CD14-positive monocyte (primary cell): ENCODE measurements at regions not wholly inside any gene's neighbourhood (a gene's known extent, or its start where the extent isn't known, plus 50 kb on each side); places are given as distances from the start of the nearest gene placed in this dataset.
"Not testable (repeated sequence)": the region's sequence is repeated elsewhere in the genome, so short reads cannot be mapped to it uniquely, and the experiment has no call there.

ENCODE experiments used
- DNase-seq, 3 donors: peaks; one replicate each; pipeline ENCODE4 v3.0.0-alpha.2; 2011 to 2022
- H2AFZ ChIP-seq: 2 replicates; pipeline ENCODE4 v1.6.0; 2012; ENCODE audit warnings: mild to moderate bottlenecking, low read depth, low read length, inconsistent platforms; ENCODE audit not compliant: insufficient read depth, poor library complexity, severe bottlenecking
- H3K27ac ChIP-seq, 2 donors: 1 replicate in 1 of 2; 2 replicates in 1 of 2; pipeline ENCODE4 v1.5.1; 2012 to 2013; ENCODE audit warnings: low read length in 2 of 2, control low read depth in 1 of 2, inconsistent platforms in 1 of 2, low read depth in 1 of 2, mild to moderate bottlenecking in 1 of 2
- H3K27me3 ChIP-seq, 2 donors: one replicate each; pipeline versions ENCODE4 v1.6.0 to v1.6.1; 2011 to 2013; ENCODE audit warnings: low read length in 2 of 2; ENCODE audit not compliant: control insufficient read depth in 2 of 2, insufficient read depth in 2 of 2
- H3K36me3 ChIP-seq, 2 donors: replicated peaks in 1 of 2; 1 replicate in 1 of 2; 2 replicates in 1 of 2; pipeline versions ENCODE4 v1.5.1 to v1.6.1; 2012 to 2013; ENCODE audit warnings: low read length in 2 of 2, control low read depth in 1 of 2, inconsistent platforms in 1 of 2, mild to moderate bottlenecking in 1 of 2; ENCODE audit not compliant: insufficient read depth in 2 of 2, control insufficient read depth in 1 of 2
- H3K4me1 ChIP-seq, 2 donors: 1 replicate in 1 of 2; 2 replicates in 1 of 2; pipeline versions ENCODE4 v1.5.1 to v1.6.1; 2012 to 2013; ENCODE audit warnings: low read length in 2 of 2, control low read depth in 1 of 2, inconsistent platforms in 1 of 2, mild to moderate bottlenecking in 1 of 2, moderate library complexity in 1 of 2; ENCODE audit not compliant: insufficient read depth in 2 of 2, control insufficient read depth in 1 of 2
- H3K4me2 ChIP-seq: replicated peaks from 2 replicates; pipeline ENCODE3; 2012; ENCODE audit warnings: low read length, moderate library complexity, mild to moderate bottlenecking; ENCODE audit not compliant: poor library complexity, severe bottlenecking; ENCODE audit errors: extremely low read depth
- H3K4me3 ChIP-seq, 3 experiments: fragments of 200-600 bp in 1 of 3; sonication (generic) in 1 of 3; replicated peaks in 1 of 3; 1 replicate in 2 of 3; 2 replicates in 1 of 3; pipeline ENCODE4 v1.5.1; 2011 to 2013; ENCODE audit warnings: low read length in 3 of 3, mild to moderate bottlenecking in 3 of 3, control low read depth in 2 of 3, low read depth in 2 of 3, inconsistent platforms in 1 of 3, moderate library complexity in 1 of 3
- H3K79me2 ChIP-seq: 2 replicates; pipeline ENCODE4 v1.6.0; 2012; ENCODE audit warnings: mild to moderate bottlenecking, control low read depth, inconsistent platforms, low read length, moderate library complexity; ENCODE audit not compliant: insufficient read depth
- H3K9ac ChIP-seq: 2 replicates; pipeline ENCODE4 v1.6.0; 2017; ENCODE audit warnings: low read length, mild to moderate bottlenecking; ENCODE audit not compliant: insufficient read depth, poor library complexity, severe bottlenecking
- H3K9me3 ChIP-seq, 2 donors: replicated peaks in 1 of 2; 1 replicate in 1 of 2; 2 replicates in 1 of 2; pipeline versions ENCODE4 v1.5.1 to v1.6.1; 2012 to 2013; ENCODE audit warnings: low read length in 2 of 2, control low read depth in 1 of 2; ENCODE audit not compliant: control insufficient read depth in 1 of 2, insufficient read depth in 1 of 2
- H4K20me1 ChIP-seq: 2 replicates; pipeline ENCODE4 v1.6.0; 2012; ENCODE audit warnings: mild to moderate bottlenecking, low read length, control low read depth, moderate library complexity; ENCODE audit not compliant: insufficient read depth
- H3K27ac Mint-ChIP-seq, 7 donors: one replicate each; pipeline ENCODE4 v1.8.0; 2020; ENCODE audit warnings: mild to moderate bottlenecking in 7 of 7, mixed read lengths in 7 of 7, moderate library complexity in 6 of 7, inconsistent platforms in 2 of 7
- H3K27me3 Mint-ChIP-seq, 3 donors: one replicate each; pipeline ENCODE4 v1.8.0; 2021 to 2022; ENCODE audit warnings: low read depth in 3 of 3, mild to moderate bottlenecking in 3 of 3, mixed read lengths in 3 of 3, moderate library complexity in 3 of 3, inconsistent platforms in 1 of 3
- H3K36me3 Mint-ChIP-seq, 2 donors: one replicate each; pipeline ENCODE4 v1.8.0; 2020; ENCODE audit warnings: mixed read lengths in 2 of 2, inconsistent platforms in 1 of 2, mild to moderate bottlenecking in 1 of 2
- H3K4me1 Mint-ChIP-seq: one replicate; pipeline ENCODE4 v1.8.0; 2020; ENCODE audit warnings: mild to moderate bottlenecking, mixed read lengths
- H3K4me3 Mint-ChIP-seq, 2 donors: one replicate each; pipeline ENCODE4 v1.8.0; 2020; ENCODE audit warnings: mild to moderate bottlenecking in 2 of 2, mixed read lengths in 2 of 2, moderate library complexity in 1 of 2
- H3K9me3 Mint-ChIP-seq, 7 donors: one replicate each; pipeline ENCODE4 v1.8.0; 2020 to 2022; ENCODE audit warnings: mixed read lengths in 7 of 7, mild to moderate bottlenecking in 6 of 7, moderate library complexity in 6 of 7, inconsistent platforms in 2 of 7
- WGBS: methylation state at CpG from one replicate; pipeline ENCODE4 v1.1.5; 2013; ENCODE audit warnings: missing lambda C conversion rate; ENCODE audit not compliant: insufficient coverage; 5-methylcytosine and 5-hydroxymethylcytosine counted together
- intact Hi-C, 2 donors: fragments of 100-400 bp; cut with micrococcal nuclease; formaldehyde crosslinking; loops; one replicate each; pipeline versions ENCODE4 v1.15.0 to v1.15.1; 2023
- TF ChIP-seq, protein P1 (sequence below): fragments of 200-600 bp; IDR thresholded peaks from one replicate; pipeline ENCODE4 v1.8.0; 2022; ENCODE audit warnings: antibody characterized with exemption, mild to moderate bottlenecking

DNA sequence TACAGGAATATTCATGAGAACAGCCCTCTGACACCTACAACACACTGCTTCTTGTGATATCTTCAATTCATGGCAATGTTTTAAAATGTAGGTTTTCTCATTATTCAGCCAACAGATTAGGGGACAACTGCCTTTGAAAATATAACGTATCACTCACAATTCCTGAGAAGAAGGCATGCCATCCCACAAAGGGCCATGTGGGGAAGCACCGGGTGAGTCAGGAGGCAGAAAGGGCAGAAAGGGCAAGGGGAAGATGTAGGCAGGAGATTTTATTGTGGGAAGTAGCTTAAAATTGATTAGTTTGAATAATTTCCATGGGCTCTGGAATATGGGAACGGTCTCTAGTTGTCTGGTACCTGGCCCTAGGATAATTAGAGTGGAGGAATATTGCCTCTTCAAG is 165.7 kb downstream of the HHIPL2 start:
- DNase-seq = no peak
- H3K4me3 ChIP-seq = no peak overlapping the region
- H3K27me3 ChIP-seq = no peaks in the 10 kb centered on the region
- intact Hi-C loops = no loop called here
- Mint-ChIP-seq H3K36me3 (no peaks in the 10 kb centered on the region), H3K4me1 (no peaks in the 10 kb centered on the region), H3K4me3 (no peak overlapping the region), H3K27ac (no peak overlapping the region), H3K9me3 (peaks cover 0 to 12% (median 6%) of the 10 kb centered on the region in 7 donors), H3K27me3 (peaks cover 0 to 4% (median 2%) of the 10 kb centered on the region in 3 donors)
- H4K20me1 ChIP-seq = no peaks in the 10 kb centered on the region
- H3K4me1 ChIP-seq = no peaks in the 10 kb centered on the region
- 88% methylated on average over 2 of the region's 3 CpGs for WGBS
- H3K9ac ChIP-seq = no peak overlapping the region
- no peaks in the 10 kb centered on the region for H3K9me3 ChIP-seq
- H3K79me2 ChIP-seq = no peaks in the 10 kb centered on the region
- no peak overlapping the region for H3K27ac ChIP-seq
- no peak overlapping the region for H2AFZ ChIP-seq
- no peak overlapping the region for H3K4me2 ChIP-seq
- no peaks in the 10 kb centered on the region for H3K36me3 ChIP-seq
- TF ChIP-seq, protein P1, sequence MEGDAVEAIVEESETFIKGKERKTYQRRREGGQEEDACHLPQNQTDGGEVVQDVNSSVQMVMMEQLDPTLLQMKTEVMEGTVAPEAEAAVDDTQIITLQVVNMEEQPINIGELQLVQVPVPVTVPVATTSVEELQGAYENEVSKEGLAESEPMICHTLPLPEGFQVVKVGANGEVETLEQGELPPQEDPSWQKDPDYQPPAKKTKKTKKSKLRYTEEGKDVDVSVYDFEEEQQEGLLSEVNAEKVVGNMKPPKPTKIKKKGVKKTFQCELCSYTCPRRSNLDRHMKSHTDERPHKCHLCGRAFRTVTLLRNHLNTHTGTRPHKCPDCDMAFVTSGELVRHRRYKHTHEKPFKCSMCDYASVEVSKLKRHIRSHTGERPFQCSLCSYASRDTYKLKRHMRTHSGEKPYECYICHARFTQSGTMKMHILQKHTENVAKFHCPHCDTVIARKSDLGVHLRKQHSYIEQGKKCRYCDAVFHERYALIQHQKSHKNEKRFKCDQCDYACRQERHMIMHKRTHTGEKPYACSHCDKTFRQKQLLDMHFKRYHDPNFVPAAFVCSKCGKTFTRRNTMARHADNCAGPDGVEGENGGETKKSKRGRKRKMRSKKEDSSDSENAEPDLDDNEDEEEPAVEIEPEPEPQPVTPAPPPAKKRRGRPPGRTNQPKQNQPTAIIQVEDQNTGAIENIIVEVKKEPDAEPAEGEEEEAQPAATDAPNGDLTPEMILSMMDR = no peak

DNA sequence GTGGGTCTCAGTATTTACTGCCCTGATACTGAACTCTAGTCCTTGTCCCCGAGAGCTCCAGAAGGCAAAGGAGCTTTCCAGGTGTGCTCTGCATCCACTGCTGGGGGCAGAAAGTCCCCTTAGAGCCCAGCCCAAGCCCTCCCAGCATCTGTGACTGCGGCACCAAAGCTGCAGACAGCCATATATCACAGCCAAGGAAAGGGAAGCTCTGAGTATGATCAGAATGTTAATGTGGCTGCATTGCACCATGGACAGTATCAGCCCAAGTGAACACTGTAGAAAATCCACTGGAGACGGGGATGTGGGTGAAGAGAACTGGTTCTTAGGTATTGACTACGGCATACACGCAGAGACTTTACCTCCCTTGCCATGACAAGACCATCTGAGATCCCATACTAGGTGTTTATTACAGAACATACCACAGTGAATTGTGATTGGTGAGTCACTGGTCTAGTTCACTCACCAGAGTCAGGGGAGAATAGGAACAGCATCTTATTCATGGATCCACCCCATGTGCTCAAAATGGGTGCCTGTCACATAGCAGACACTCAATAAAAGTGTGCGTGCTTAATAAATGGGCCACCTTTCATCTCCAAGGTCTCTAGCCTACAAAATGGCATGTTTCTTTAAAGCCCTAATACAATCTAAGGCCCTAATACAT is 170.3 kb downstream of the HHIPL2 start:
- Histone ChIP-seq H3K27me3 (no peaks in the 10 kb centered on the region), H3K4me3 (no peak overlapping the region), H3K4me2 (no peak overlapping the region), H3K27ac (no peak overlapping the region), H2AFZ (no peak overlapping the region), H3K79me2 (no peaks in the 10 kb centered on the region), H3K9me3 (no peaks in the 10 kb centered on the region), H4K20me1 (no peaks in the 10 kb centered on the region), H3K4me1 (no peaks in the 10 kb centered on the region), H3K36me3 (no peaks in the 10 kb centered on the region), H3K9ac (no peak overlapping the region)
- no peaks in the 10 kb centered on the region for H3K36me3 Mint-ChIP-seq
- H3K9me3 Mint-ChIP-seq = peaks cover 0 to 12% (median 5%) of the 10 kb centered on the region in 7 donors
- TF ChIP-seq, protein P1 = no peak
- H3K4me1 Mint-ChIP-seq = no peaks in the 10 kb centered on the region
- no peak for DNase-seq
- intact Hi-C loops = no loop called here
- 94% methylated on average over 3 of the region's 6 CpGs for WGBS
- H3K27ac Mint-ChIP-seq = no peak overlapping the region
- H3K27me3 Mint-ChIP-seq = peaks cover 0 to 4% (median 2%) of the 10 kb centered on the region in 3 donors
- no peak overlapping the region for H3K4me3 Mint-ChIP-seq

DNA sequence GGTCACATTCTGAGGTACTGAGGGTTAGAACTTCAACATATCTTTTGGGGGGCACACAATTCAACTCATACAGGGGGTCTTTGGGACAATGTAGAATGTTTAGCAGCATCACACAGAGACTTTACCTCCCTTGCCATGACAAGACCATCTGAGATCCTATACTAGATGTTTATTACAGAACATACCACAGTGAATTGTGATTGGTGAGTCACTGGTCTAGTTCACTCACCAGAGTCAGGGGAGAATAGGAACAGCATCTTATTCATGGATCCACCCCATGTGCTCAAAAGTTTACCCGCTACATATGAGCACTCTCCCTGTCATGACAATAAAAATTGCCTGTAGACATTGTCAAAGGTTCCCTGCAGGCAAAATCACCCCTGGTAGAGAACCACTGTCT is 171.1 kb downstream of the HHIPL2 start:
- H3K27ac ChIP-seq, H3K27ac Mint-ChIP-seq, H3K4me1 Mint-ChIP-seq, H3K36me3 ChIP-seq, H3K9me3 Mint-ChIP-seq, intact Hi-C loops, H2AFZ ChIP-seq, H3K9me3 ChIP-seq, H3K79me2 ChIP-seq, H3K27me3 ChIP-seq, H3K36me3 Mint-ChIP-seq, H3K27me3 Mint-ChIP-seq, H4K20me1 ChIP-seq, H3K4me3 Mint-ChIP-seq, H3K4me3 ChIP-seq, H3K4me1 ChIP-seq, H3K9ac ChIP-seq, H3K4me2 ChIP-seq, DNase-seq: not testable (repeated sequence)
- WGBS = 100% methylated on average over 1 of the region's 1 CpG
